ENCODE measurements at regions not wholly inside any gene's neighbourhood (a gene's known extent, or its start where the extent isn't known, plus 50 kb on each side); places are given as distances from the start of the nearest gene placed in this dataset.

DNA sequence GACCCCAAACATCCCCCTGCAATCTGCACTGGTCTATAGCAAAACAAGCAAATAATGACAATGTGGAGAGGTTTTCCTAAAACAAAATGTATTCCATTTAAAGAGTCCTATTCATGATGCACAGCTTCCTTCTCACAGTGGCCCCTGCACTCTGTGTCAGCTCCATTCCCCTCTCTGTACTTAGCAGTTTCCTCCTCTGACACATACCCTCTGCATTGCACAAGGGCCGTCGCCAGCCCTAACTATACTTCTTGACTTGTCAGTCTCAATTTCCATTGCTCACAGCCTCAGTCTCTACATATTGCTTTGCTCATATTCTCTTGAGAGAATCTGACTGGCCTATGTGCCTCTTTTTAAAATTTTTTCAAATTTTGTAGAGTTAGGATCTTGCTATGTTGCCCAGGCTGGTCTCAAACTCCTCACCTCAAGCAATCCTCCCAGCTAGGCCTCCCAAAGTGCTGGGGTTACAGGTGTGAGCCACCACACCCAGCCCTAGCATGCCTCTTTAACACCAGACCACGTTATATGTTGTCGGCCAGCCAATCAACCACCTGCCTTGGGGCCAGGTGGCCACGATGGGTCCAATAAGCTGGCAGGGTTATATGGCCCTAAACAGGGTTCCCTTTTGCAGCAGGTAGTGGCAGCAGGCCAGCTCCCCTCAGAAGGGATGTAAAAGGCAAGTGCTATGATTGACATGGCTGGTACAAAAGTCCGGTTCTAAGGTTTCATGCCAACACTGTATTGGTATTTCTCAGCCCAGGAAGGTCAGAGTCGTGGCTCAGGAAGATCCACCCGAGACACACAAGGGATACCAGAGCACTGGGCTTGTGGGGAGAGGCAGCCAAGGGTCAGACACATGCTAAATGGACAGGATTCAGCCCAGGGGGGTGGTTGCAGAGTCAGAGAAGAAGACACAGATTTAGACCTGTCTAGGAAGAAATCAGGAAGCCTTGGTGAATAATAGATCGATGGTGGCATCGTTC lies 59.0 kb upstream of the SMAD3 start:
- DNase-seq = no peak

DNA sequence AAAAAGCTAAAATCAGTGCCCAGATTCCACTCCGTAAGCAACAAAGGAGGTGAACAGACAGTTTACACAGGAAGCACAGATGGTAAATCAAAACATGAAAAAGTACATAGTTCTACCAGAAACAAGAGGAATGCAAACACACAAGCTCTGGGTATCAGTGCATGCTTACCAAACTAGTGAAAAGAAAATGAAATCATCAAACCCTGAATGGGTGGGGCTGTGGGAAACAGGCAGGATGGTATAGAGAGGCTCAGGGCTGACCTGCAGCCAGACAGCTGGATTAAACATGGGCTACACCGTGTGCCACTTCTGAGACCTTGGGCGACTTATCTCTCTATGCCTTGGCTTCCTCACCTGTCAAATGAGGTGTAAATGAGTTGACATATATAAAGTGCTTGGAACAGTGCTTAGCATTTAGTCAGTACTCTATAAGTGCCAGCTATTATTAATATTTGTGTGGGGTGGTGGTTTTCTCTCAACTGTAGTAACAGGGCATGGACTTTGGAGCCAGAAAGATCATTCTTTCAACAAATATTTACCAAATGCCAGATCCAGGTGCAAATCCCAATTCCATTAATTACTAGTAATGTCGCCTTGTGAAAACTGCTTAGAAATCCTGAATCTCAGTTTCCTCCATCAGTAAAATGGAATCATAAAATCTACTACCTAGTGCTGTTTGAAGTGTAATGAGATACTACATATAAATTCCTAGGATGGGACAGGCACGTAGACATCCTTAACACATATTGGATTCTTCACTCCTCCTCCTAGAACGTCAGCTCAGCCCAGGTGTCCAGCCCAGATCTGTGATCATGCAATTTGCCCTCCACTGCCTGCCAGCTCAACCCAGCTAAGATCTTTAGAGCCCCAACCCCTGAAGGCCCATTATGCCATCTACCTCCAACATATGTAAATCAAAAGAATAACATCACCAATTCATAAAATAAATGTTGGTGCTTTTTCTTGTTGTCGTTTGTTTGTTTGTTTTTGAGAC lies 55.5 kb upstream of the SMAD3 start:
- no peak for DNase-seq

DNA sequence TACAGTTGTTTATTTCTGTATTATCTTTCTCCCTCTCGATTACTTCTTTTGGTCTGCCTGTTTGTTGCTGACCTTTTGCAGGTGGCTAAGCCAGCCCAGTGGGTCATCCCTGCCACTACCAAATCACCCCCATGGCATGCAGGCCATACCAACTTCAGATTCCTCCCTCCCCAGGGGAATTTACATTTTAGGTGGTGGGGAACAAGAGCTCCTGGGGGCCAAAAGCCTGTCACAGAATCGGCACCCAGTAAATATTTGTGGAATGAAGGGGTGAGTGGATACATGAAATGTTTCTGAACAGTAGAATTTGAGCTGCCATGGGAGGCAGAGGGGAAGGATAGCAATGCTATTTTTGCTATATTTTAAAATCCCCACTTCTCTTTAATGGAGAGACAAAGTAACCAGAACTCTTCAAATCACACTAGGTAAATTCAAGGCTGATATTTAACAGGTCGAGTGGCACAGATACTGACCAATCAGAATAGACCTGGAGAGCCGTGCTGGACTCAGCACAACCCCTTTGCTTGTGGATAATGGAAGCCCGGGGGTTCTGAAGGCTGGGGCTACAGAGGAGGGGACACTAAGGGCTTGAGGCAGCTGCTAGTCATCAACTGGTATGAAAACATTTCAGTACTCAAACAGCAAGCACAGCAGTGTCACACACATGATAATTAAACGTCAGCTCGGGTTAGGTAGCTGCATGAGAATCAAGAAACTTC lies 54.3 kb upstream of the SMAD3 start:
- no peak for DNase-seq

DNA sequence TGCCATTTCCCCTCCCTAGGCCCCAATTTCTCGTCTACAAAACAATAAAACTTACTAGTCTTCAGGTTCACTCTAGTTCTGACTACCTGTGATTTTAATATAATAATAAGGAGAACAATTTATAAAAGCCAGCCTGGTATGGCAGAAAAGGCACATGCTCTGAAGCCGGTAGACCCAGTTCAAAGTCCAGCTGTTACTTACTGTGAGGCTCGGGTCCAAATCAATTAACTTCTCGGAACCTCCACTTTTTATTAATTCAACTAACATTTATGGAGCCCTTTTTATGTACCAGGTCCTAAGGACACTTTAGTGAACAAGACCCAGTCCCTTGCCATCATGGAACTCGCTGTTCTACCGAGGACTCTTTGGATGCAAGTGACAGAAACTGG lies 53.8 kb upstream of the SMAD3 start:
- no peak for DNase-seq

DNA sequence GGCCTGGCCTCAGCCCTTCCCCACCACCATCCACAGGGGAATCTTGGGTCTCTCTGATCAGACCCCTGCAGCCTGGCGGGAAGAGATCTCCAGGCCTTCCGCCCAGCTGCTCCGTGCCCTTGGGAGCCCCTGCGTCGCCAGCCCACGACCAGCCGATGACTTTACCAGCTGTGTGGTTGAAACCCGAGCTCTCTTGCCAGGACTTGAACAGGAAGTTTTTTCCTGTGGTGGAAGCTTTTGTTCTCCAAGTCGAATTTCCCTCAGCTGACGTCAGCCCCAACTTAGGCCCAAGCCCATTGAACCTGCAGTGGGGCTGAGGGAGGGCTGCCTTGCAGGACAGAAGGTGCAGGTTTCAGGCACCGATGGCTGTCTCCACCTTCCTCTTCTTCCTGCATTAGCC lies 51.7 kb upstream of the SMAD3 start:
- DNase-seq = no peak
